NCI-H2196 treated with DMSO at 0.1 percent for 48 hours (cell line): ENCODE measurements at regions not wholly inside any gene's neighbourhood (a gene's known extent, or its start where the extent isn't known, plus 50 kb on each side); places are given as distances from the start of the nearest gene placed in this dataset.
"Not testable (repeated sequence)": the region's sequence is repeated elsewhere in the genome, so short reads cannot be mapped to it uniquely, and the experiment has no call there.

Experiments used
- DNase-seq: peaks from one replicate; lab custom pipeline; 2025; ENCODE audit not compliant: unreplicated experiment; lab: John Stamatoyannopoulos, UW

GRCh38 chr2:59395119-59395518, 1154.0 kb upstream of the FANCL start:
- DNase-seq = no peak

- DNase-seq = no peak
Observed at GRCh38 chr2:59391896-59392295, 1150.8 kb upstream of the FANCL start.

DNA sequence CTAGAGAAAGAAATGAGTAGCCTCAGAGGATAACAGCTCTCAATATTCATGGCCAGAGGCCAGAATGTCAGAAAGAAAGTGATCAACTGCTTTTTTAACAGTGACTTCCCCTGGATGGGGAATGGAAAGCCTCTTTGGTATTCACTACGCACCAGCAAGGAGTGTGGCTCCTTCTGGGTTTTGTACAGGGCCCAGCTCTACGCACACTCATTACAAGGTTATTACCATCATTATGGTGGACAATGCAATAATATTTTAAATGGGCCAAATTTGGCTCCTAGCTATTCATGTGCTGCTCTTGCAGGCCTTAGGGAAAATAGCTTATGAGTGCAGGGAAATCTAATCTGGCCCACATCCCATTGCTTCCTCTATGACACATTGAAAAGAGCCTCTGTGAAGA, 1149.5 kb upstream of the FANCL start:
- DNase-seq = no peak

- DNase-seq = no peak
Observed at GRCh38 chr2:59389240-59389639, 1148.1 kb upstream of the FANCL start.

GRCh38 chr2:59385971-59386370, 1144.8 kb upstream of the FANCL start:
- no peak for DNase-seq

DNA sequence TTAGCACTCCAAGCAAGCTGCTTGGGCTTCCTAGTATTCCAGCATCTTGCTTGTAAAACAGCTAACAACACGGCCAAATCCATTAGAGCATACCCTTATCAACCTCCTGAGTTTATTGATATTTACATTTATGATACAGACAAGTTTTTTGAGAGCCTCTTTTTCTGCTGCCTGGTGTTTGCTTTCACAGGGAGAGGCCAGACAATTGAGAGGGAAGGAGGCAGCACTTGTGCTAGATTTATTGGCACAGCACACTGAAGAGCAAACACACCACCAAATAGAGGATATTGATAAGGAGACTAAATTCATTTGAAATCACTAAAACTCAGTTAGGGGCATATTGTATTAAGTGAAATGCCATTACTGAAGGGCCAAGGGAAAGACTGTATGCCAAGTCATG, 1142.3 kb upstream of the FANCL start:
- peak; percentile 1 for DNase-seq

GRCh38 chr2:59378127-59378526, 1137.0 kb upstream of the FANCL start:
- no peak for DNase-seq

DNA sequence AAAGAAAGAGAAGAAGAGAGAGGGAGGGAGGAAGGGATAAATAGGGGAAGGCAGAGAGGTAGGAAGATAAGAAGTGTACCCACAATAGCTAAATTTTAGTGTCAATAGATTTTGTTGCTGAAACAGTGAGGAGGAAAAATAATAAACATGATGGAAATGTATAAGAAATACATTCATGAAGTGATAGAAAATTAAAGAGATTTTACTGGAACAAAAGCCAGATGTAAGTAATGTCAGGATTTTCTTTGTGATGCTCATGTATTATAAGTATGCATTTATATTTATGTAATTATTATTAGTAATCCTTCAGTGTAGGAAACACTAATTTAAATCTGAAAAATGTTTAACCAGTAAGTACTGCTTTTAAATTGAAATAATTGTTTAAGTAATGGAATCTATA, 1125.2 kb upstream of the FANCL start:
- DNase-seq = no peak

GRCh38 chr2:59354498-59354897, 1113.4 kb upstream of the FANCL start:
- DNase-seq = no peak

- no peak for DNase-seq
Observed at GRCh38 chr2:59353306-59353921, 1112.3 kb upstream of the FANCL start.

GRCh38 chr2:59342166-59342565, 1101.0 kb upstream of the FANCL start:
- DNase-seq = no peak

GRCh38 chr2:59339837-59340207, 1098.7 kb upstream of the FANCL start:
- no peak for DNase-seq

GRCh38 chr2:59339121-59339836, 1098.2 kb upstream of the FANCL start:
- no peak for DNase-seq

GRCh38 chr2:59333007-59333406, 1091.9 kb upstream of the FANCL start:
- no peak for DNase-seq

GRCh38 chr2:59326581-59327365, 1085.6 kb upstream of the FANCL start:
- not testable (repeated sequence) for DNase-seq

- no peak for DNase-seq
Observed at GRCh38 chr2:59322870-59323269, 1081.7 kb upstream of the FANCL start.

DNA sequence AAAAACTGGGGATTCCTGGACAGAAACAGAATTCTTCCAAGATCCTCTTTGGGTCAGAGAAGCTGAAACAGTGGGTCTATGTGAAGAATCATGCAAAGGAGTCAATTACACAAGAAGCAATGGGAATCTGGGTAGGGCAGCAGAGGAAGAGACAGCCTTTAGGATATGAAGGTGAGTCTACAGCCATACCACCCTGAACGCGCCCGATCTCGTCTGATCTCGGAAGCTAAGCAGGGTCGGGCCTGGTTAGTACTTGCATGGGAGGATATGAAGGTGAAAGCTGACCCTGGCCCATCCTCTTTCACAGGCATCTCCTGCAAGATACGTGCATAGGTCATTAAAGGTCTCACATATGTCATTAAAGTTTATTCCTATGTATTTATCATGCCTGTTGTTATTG, 1080.9 kb upstream of the FANCL start:
- DNase-seq = no peak

DNA sequence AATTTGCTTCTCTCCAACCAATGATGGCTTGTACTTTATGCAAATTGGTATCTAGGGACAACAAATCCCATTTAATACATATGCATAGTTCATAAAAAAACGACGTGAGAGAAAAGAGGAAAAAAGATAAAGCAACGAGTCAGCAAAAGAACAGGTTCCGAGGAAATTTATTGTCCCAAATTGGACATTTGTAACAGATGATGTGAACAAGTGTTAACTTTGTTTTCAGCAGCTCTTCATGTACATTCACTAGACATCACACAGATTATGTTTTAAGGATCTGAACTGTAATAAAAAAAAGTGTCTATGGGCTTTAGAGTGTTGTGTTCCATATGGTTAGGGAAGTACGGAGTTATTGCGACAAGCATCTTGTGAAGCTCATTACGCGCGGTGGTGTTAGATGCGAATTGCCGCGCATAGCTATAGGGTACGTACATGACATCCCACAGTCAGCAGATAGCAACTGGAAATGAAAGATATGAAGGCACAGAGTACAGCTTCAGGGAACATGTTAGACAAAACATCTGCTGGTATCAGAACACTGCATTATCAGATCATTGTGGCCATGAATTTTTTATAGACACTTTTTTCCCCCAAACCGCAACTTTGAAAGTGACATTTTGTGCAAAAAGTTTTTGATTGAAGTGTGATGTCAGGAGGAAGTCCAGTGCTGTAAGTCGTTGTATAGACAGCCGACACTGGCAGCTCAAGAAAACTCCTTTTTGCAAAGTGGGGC, 1073.1 kb upstream of the FANCL start:
- no peak for DNase-seq

DNA sequence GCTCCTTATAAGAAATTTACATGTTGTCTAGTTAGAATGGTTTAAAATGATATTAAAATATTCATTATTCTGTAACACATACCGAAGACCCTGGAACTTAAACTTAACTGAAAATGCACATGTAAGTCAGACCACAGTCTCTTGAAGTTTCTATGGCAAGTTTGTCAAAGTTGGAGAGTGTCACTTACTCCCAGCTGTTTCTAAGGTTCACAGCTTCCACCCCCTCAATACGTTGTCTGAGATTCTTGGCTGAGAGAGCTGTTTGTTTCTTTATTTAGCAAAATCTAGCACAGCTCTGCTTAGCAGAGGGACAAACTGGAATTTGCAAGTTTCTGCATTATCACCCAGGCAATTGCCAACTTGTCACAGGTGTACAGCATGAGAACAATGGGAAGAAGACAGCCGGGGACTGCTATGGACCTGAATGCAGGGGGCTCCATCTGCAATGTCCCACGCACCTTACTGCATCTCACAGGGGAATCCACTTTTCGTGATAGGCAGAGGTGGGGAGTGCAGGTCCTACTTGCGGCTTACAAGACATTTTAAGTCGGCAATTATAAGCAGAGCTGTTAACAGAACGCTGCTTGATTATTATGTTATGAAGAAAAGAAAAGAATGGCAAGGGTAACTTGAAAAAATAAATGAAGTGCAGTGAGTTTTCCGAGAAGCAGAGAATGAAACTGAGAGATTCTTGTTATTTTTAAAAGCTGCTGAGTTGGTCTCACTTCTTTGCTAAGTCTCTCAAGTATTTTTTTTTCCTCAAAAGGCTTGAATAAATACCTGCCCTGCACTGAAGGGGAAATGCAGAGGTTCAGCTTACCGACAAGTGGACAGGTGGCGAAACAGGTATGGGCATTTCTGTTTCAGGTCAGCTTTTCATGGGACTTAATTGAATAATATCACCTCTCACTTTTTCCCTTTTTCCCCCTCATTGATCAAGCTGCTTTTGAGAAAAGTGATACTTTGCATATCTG, 1072.1 kb upstream of the FANCL start:
- no peak for DNase-seq

DNA sequence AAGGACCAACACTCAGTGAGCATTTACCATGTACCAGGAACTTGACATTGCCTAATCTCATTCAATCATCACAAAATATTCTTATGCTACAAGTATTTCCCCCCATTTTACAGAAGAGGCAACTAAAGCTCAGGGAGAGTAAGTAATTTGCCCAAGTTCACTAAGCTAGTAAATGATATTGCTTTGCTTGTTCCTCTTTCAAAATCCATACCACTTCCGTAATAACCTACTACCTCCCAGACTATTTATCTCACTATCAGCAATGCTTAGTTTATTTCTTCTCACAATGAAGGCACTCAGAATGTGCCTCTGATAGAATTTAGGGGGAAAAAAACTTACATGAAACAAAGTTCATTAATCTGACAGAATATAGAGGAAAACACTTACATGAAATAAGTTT, 1070.9 kb upstream of the FANCL start:
- no peak for DNase-seq
